KMS-11 (cell line): ENCODE measurements at regions not wholly inside any gene's neighbourhood (a gene's known extent, or its start where the extent isn't known, plus 50 kb on each side); places are given as distances from the start of the nearest gene placed in this dataset.

ENCODE experiments used
- H2AFZ ChIP-seq: fragments of 200-600 bp; sonication (generic); 2 replicates; pipeline ENCODE4 v1.6.1; 2016; ENCODE audit warnings: antibody characterized with exemption, mixed run types, low read depth
- H3K27ac ChIP-seq: fragments of 200-600 bp; sonication (generic); 2 replicates; pipeline ENCODE4 v1.6.1; 2016; ENCODE audit warnings: mild to moderate bottlenecking, mixed run types
- H3K27me3 ChIP-seq: fragments of 200-600 bp; sonication (generic); 2 replicates; pipeline ENCODE4 v1.6.1; 2017; ENCODE audit warnings: mild to moderate bottlenecking, low read depth, mixed run types, moderate library complexity; ENCODE audit not compliant: insufficient read depth
- H3K36me3 ChIP-seq: fragments of 200-600 bp; sonication (generic); 2 replicates; pipeline ENCODE4 v1.6.1; 2017; ENCODE audit warnings: mild to moderate bottlenecking, mixed run types; ENCODE audit not compliant: insufficient read depth
- H3K4me1 ChIP-seq: fragments of 200-600 bp; sonication (generic); 2 replicates; pipeline ENCODE4 v1.6.1; 2016; ENCODE audit warnings: mild to moderate bottlenecking, low read depth, mixed run types; ENCODE audit not compliant: poor library complexity, severe bottlenecking
- H3K4me2 ChIP-seq: fragments of 200-600 bp; sonication (generic); 2 replicates; pipeline ENCODE4 v1.7.0; 2016; ENCODE audit warnings: mild to moderate bottlenecking, mixed run types
- H3K4me3 ChIP-seq: fragments of 200-600 bp; sonication (generic); IDR thresholded peaks from 2 replicates; pipeline ENCODE4 v1.6.1; 2017; ENCODE audit warnings: low read depth, low read length, mixed read lengths; ENCODE audit not compliant: insufficient read depth
- H3K79me2 ChIP-seq: fragments of 200-600 bp; sonication (generic); 2 replicates; pipeline ENCODE4 v1.6.1; 2016; ENCODE audit warnings: low read depth, mixed run types; ENCODE audit not compliant: insufficient read depth
- H3K9ac ChIP-seq: fragments of 200-600 bp; sonication (generic); 2 replicates; pipeline ENCODE4 v1.6.1; 2016; ENCODE audit warnings: mild to moderate bottlenecking, mixed run types
- H4K20me1 ChIP-seq: fragments of 200-600 bp; sonication (generic); 2 replicates; pipeline ENCODE4 v1.6.1; 2016; ENCODE audit warnings: mild to moderate bottlenecking, mixed run types; ENCODE audit not compliant: insufficient read depth
- TF ChIP-seq, protein P1 (sequence below): fragments of 200-600 bp; sonication (generic); conservative IDR thresholded peaks from 2 replicates; pipeline ENCODE4 v1.6.1; 2017; ENCODE audit warnings: low read depth, mild to moderate bottlenecking, antibody characterized with exemption, low read length, moderate library complexity, mixed read lengths

DNA sequence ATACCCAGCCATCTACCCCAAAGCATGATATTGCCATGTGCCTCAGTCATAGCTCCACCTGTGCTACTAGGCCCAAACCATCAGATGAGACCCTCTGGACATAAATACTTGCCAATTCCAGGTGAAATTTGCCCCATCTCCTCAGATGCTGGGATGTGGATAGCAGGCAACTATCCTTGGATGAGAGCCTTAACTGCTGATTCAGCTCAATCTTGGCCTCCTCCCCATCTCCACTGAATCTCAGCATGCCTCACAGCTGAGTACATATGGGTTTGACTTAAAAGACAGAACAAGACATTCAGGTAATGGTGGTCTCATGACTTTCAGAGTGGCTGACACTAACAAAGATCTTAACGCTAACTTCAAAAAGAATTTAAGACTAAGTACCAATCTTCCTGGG is 50.8 kb upstream of the KLHL13 start:
- no peak overlapping the region for H3K27ac ChIP-seq
- H3K36me3 ChIP-seq = no peaks in the 10 kb centered on the region
- no peaks in the 10 kb centered on the region for H3K4me1 ChIP-seq
- H2AFZ ChIP-seq = no peak overlapping the region
- no peaks in the 10 kb centered on the region for H3K27me3 ChIP-seq
- H3K79me2 ChIP-seq = no peaks in the 10 kb centered on the region
- no peak overlapping the region for H3K4me2 ChIP-seq
- no peak overlapping the region for H3K4me3 ChIP-seq
- H3K9ac ChIP-seq = no peak overlapping the region
- TF ChIP-seq, protein P1, sequence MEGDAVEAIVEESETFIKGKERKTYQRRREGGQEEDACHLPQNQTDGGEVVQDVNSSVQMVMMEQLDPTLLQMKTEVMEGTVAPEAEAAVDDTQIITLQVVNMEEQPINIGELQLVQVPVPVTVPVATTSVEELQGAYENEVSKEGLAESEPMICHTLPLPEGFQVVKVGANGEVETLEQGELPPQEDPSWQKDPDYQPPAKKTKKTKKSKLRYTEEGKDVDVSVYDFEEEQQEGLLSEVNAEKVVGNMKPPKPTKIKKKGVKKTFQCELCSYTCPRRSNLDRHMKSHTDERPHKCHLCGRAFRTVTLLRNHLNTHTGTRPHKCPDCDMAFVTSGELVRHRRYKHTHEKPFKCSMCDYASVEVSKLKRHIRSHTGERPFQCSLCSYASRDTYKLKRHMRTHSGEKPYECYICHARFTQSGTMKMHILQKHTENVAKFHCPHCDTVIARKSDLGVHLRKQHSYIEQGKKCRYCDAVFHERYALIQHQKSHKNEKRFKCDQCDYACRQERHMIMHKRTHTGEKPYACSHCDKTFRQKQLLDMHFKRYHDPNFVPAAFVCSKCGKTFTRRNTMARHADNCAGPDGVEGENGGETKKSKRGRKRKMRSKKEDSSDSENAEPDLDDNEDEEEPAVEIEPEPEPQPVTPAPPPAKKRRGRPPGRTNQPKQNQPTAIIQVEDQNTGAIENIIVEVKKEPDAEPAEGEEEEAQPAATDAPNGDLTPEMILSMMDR = no peak
- H4K20me1 ChIP-seq = no peaks in the 10 kb centered on the region

DNA sequence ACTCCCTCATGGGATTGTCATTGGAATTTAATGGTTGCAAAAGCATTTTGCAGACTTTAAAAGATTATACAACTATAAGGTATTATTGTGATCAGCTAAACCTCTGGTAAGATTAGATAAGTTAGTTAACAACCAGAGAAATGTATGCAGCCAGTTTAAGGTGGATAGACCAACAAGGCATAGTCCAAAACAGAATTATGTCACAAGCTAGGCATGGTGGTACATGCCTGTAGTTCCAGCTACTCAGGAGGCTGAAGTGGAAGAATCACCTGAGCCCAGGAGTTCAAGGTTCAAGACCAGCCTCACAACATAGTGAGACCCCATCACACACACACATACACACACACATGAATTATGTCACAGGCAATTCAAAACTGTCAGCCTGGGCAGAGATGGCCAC is 54.7 kb upstream of the KLHL13 start:
- no peak overlapping the region for H2AFZ ChIP-seq
- TF ChIP-seq, protein P1 = no peak
- no peaks in the 10 kb centered on the region for H4K20me1 ChIP-seq
- no peaks in the 10 kb centered on the region for H3K27me3 ChIP-seq
- no peak overlapping the region for H3K4me2 ChIP-seq
- H3K9ac ChIP-seq = no peak overlapping the region
- no peak overlapping the region for H3K27ac ChIP-seq
- no peaks in the 10 kb centered on the region for H3K4me1 ChIP-seq
- no peak overlapping the region for H3K4me3 ChIP-seq
- no peaks in the 10 kb centered on the region for H3K36me3 ChIP-seq
- H3K79me2 ChIP-seq = no peaks in the 10 kb centered on the region

DNA sequence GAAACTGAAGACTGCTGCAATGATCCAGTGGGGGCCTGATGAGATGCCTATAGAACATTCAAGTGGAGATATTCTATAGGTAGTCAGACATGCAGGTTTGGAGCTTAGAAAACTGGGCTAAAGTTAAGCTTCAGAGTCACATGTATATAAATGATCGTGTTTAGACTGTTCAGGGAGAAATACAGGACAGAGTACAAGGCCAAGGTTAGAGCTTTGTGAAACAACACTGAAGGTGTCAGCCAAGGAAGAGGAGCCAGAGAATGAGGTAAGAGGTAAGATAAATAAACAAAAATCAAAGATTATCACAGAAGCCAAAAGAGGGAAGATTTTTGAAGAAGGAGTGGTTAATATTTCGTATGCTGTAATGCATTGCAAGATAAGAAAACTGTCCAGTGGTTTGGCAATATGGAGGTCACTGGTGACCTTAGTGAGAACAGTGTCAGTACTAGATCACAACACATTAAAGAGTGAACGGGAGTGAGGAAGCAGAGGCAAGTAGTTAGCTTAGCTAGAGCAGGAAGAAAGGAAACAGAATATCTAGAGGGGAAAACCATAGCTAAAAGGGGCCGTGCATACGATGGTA is 58.0 kb upstream of the KLHL13 start:
- Histone ChIP-seq H3K36me3 (no peaks in the 10 kb centered on the region), H3K4me3 (no peak overlapping the region), H3K79me2 (no peaks in the 10 kb centered on the region), H3K4me1 (no peaks in the 10 kb centered on the region), H3K27ac (no peak overlapping the region), H4K20me1 (no peaks in the 10 kb centered on the region), H2AFZ (no peak overlapping the region), H3K27me3 (no peaks in the 10 kb centered on the region), H3K4me2 (no peak overlapping the region), H3K9ac (no peak overlapping the region)
- TF ChIP-seq, protein P1 = no peak

DNA sequence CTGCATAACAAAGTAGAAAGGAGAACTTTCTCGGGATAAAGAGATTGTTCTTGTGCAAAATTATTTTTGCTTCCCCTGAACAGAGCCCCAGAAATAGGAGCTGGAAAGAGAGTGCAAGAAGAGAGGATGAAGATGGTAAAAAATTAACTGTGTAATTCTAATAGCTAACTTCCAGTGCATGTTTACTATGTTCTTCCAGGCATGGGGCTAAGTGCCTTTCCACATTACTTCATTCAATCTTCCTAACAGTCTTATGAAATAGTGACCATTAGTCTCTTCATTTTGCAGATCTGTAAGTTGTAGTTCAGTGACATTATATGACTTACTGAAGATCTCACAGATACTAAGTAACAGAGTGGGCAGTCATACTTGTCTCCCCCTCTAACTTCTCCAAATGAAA is 61.1 kb upstream of the KLHL13 start:
- H3K4me2 ChIP-seq = no peak overlapping the region
- H3K9ac ChIP-seq = no peak overlapping the region
- H2AFZ ChIP-seq = no peak overlapping the region
- H3K4me3 ChIP-seq = no peak overlapping the region
- no peaks in the 10 kb centered on the region for H3K79me2 ChIP-seq
- H3K27ac ChIP-seq = no peak overlapping the region
- no peaks in the 10 kb centered on the region for H3K27me3 ChIP-seq
- TF ChIP-seq, protein P1 = no peak
- no peaks in the 10 kb centered on the region for H4K20me1 ChIP-seq
- H3K36me3 ChIP-seq = no peaks in the 10 kb centered on the region
- no peaks in the 10 kb centered on the region for H3K4me1 ChIP-seq

DNA sequence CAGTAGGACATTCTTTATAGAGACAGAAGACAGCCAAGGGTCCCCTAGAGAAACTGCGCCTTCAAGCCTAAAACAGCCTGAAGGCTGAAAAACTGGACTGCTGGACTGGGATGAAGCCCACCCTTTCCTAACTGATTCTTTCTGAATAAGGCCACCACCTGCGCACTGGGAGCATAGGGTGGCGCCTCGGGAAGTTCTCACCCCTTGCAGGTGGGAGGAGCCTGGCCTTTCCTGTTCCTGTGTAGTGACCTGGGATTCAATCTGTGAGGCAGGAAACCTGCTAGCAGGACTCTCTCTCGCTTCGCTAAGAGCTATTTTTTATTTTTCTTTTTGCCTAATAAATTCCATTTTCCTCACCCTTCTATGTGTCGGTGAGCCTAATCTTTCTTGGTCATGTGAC is 61.8 kb upstream of the KLHL13 start:
- no peak overlapping the region for H3K4me3 ChIP-seq
- no peaks in the 10 kb centered on the region for H3K4me1 ChIP-seq
- H3K79me2 ChIP-seq = no peaks in the 10 kb centered on the region
- no peak overlapping the region for H3K27ac ChIP-seq
- H3K4me2 ChIP-seq = no peak overlapping the region
- TF ChIP-seq, protein P1 = no peak
- H2AFZ ChIP-seq = no peak overlapping the region
- no peak overlapping the region for H3K9ac ChIP-seq
- no peaks in the 10 kb centered on the region for H3K27me3 ChIP-seq
- no peaks in the 10 kb centered on the region for H3K36me3 ChIP-seq
- H4K20me1 ChIP-seq = no peaks in the 10 kb centered on the region
